PC-3 (cell line): ENCODE measurements at regions not wholly inside any gene's neighbourhood (a gene's known extent, or its start where the extent isn't known, plus 50 kb on each side); places are given as distances from the start of the nearest gene placed in this dataset.

Experiments
- ATAC-seq: fragments of 200-7000 bp; cut with Tn5 transposase; 2 replicates; pipeline ENCODE4 v1.9.1; 2020; ENCODE audit warnings: mild to moderate bottlenecking, moderate library complexity
- BruUV-seq: library from RNA; stranded (reverse); fragments of 400-500 nt; replicated peaks from 2 replicates; lab custom pipeline; 2021; lab: Mats Ljungman, UMichigan
- CTCF ChIA-PET: fragments of 300-600 bp; sonication (Branson Sonifier 250); formaldehyde crosslinking; loops from one replicate; lab custom pipeline; 2022; ENCODE audit warnings: antibody characterized with exemption; lab: Charles Lee
- POLR2A ChIA-PET: fragments of 300-600 bp; sonication (Branson Sonifier 250); formaldehyde crosslinking; loops from one replicate; lab custom pipeline; 2022; ENCODE audit warnings: antibody characterized with exemption; ENCODE audit not compliant: unreplicated experiment; lab: Charles Lee
- DNase-seq: peaks from one replicate; pipeline ENCODE4 v3.0.0-alpha.2; 2015
- H2AFZ ChIP-seq: fragments of 300-600 bp; sonication (generic); 2 replicates; pipeline ENCODE4 v1.6.0; 2016; ENCODE audit warnings: antibody characterized with exemption, low read length
- H3F3A ChIP-seq: fragments of 300-600 bp; sonication (generic); one replicate; pipeline ENCODE4 v1.6.0; 2017; ENCODE audit warnings: antibody characterized with exemption, low read length, control low read depth, mild to moderate bottlenecking; ENCODE audit not compliant: unreplicated experiment
- H3K27ac ChIP-seq: fragments of 300-600 bp; sonication (generic); 2 replicates; pipeline ENCODE4 v1.5.1; 2016; ENCODE audit warnings: mild to moderate bottlenecking, low read length
- H3K27me3 ChIP-seq: fragments of 300-600 bp; sonication (generic); 2 replicates; pipeline ENCODE4 v1.6.1; 2016; ENCODE audit warnings: low read length, mixed read lengths
- H3K36me3 ChIP-seq: fragments of 300-600 bp; sonication (generic); 2 replicates; pipeline ENCODE4 v1.6.1; 2016; ENCODE audit warnings: low read depth, mixed run types, low read length, mixed read lengths
- H3K4me1 ChIP-seq: fragments of 300-600 bp; sonication (generic); 2 replicates; pipeline ENCODE4 v1.5.1; 2016; ENCODE audit warnings: low read length; ENCODE audit not compliant: insufficient read depth
- H3K4me2 ChIP-seq: fragments of 300-600 bp; sonication (generic); 2 replicates; pipeline ENCODE4 v1.6.0; 2016; ENCODE audit warnings: low read length
- H3K4me3 ChIP-seq: fragments of 300-600 bp; sonication (generic); 2 replicates; pipeline ENCODE4 v1.5.1; 2016; ENCODE audit warnings: mild to moderate bottlenecking, low read length, mixed read lengths
- H3K79me2 ChIP-seq: fragments of 300-600 bp; sonication (generic); 2 replicates; pipeline ENCODE4 v1.6.1; 2017; ENCODE audit warnings: low read length, mixed read lengths
- H3K9ac ChIP-seq: fragments of 300-600 bp; sonication (generic); 2 replicates; pipeline ENCODE4 v1.6.0; 2016; ENCODE audit warnings: mild to moderate bottlenecking, low read length
- H3K9me2 ChIP-seq: fragments of 300-600 bp; sonication (generic); replicated peaks from 2 replicates; pipeline ENCODE4 v1.6.1; 2016; ENCODE audit warnings: mixed run types, low read length, mixed read lengths
- H3K9me3 ChIP-seq: fragments of 300-600 bp; sonication (generic); 2 replicates; pipeline ENCODE4 v1.6.1; 2016; ENCODE audit warnings: low read length, mixed read lengths
- H4K20me1 ChIP-seq: fragments of 300-600 bp; sonication (generic); 2 replicates; pipeline ENCODE4 v1.6.1; 2016; ENCODE audit warnings: low read length, mixed read lengths
- EZH2 ChIP-seq: fragments of 300-600 bp; sonication (generic); IDR thresholded peaks from one replicate; pipeline ENCODE4 v1.6.1; 2017; ENCODE audit warnings: antibody characterized with exemption, mild to moderate bottlenecking, low read length; ENCODE audit not compliant: unreplicated experiment
- EZH2phosphoT487 ChIP-seq: fragments of 300-600 bp; sonication (generic); IDR thresholded peaks from 2 replicates; pipeline ENCODE4 v1.6.1; 2018; ENCODE audit warnings: mild to moderate bottlenecking, antibody characterized with exemption, low read length, borderline replicate concordance
- intact Hi-C: fragments of 100-400 bp; cut with micrococcal nuclease; formaldehyde crosslinking; loops from 2 replicates; pipeline ENCODE4 v1.9.0; 2023
- TF ChIP-seq, protein P1 (sequence below): fragments of 300-600 bp; sonication (generic); conservative IDR thresholded peaks from 2 replicates; pipeline ENCODE4 v1.5.1; 2017; ENCODE audit warnings: antibody characterized with exemption, low read depth, mild to moderate bottlenecking, low read length

DNA sequence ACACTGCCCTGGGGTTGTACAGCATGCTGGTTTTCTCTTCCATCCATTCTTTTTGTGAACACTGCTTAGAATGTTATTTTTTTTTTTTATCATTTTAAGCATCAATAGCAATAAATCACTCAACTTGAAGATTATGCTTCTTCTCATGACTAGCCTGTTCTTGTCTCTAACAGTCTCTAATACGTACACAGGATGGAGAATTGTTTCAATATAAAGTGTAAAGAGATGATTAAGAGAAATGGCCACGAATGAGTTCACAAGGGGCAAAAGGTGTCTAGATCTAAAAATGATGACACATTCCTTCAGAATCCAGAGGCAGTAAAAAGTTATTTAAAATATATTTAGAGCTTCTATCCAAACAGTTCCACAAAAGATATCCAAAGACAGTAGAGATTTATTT is 390.2 kb downstream of the HDGFL1 start:
- no peaks in the 10 kb centered on the region for H3K9me3 ChIP-seq
- H2AFZ ChIP-seq, result no peak overlapping the region
- no peak overlapping the region for H3K27ac ChIP-seq
- ChIA-PET CTCF (no interaction called here), POLR2A (no interaction called here)
- no peaks in the 10 kb centered on the region for H3K36me3 ChIP-seq
- TF ChIP-seq, protein P1, sequence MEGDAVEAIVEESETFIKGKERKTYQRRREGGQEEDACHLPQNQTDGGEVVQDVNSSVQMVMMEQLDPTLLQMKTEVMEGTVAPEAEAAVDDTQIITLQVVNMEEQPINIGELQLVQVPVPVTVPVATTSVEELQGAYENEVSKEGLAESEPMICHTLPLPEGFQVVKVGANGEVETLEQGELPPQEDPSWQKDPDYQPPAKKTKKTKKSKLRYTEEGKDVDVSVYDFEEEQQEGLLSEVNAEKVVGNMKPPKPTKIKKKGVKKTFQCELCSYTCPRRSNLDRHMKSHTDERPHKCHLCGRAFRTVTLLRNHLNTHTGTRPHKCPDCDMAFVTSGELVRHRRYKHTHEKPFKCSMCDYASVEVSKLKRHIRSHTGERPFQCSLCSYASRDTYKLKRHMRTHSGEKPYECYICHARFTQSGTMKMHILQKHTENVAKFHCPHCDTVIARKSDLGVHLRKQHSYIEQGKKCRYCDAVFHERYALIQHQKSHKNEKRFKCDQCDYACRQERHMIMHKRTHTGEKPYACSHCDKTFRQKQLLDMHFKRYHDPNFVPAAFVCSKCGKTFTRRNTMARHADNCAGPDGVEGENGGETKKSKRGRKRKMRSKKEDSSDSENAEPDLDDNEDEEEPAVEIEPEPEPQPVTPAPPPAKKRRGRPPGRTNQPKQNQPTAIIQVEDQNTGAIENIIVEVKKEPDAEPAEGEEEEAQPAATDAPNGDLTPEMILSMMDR, result no peak
- TF ChIP-seq EZH2phosphoT487, result no peak
- no peak for TF ChIP-seq EZH2
- no TSS peak for BruUV-seq
- no peaks in the 10 kb centered on the region for H4K20me1 ChIP-seq
- no peaks in the 10 kb centered on the region for H3K9me2 ChIP-seq
- no peaks in the 10 kb centered on the region; the same call in 1 of the 2 replicates for H3K4me1 ChIP-seq
- no peak overlapping the region for H3K9ac ChIP-seq
- no peaks in the 10 kb centered on the region for H3F3A ChIP-seq
- no peak for ATAC-seq
- no peak overlapping the region for H3K4me3 ChIP-seq
- intact Hi-C loops, result loop anchor here (10.0 kb wide), 1 partner anchor 215 kb away; no protein-coding TSS in a partner anchor
- no peaks in the 10 kb centered on the region for H3K79me2 ChIP-seq
- H3K27me3 ChIP-seq, result no peaks in the 10 kb centered on the region
- H3K4me2 ChIP-seq, result no peak overlapping the region
- no peak for DNase-seq

- H4K20me1 ChIP-seq, result no peaks in the 10 kb centered on the region
- no peak for TF ChIP-seq EZH2phosphoT487
- H3K4me2 ChIP-seq, result no peak overlapping the region
- no peak overlapping the region for H3K4me3 ChIP-seq
- H3K79me2 ChIP-seq, result no peaks in the 10 kb centered on the region
- H3F3A ChIP-seq, result no peaks in the 10 kb centered on the region
- no peaks in the 10 kb centered on the region for H3K27me3 ChIP-seq
- POLR2A ChIA-PET, result no interaction called here
- no peak for DNase-seq
- CTCF ChIA-PET, result no interaction called here
- intact Hi-C loops, result no loop called here
- no TSS peak for BruUV-seq
- no peaks in the 10 kb centered on the region for H3K9me2 ChIP-seq
- no peak overlapping the region for H3K27ac ChIP-seq
- no peaks in the 10 kb centered on the region for H3K9me3 ChIP-seq
- ATAC-seq, result no peak
- H3K36me3 ChIP-seq, result no peaks in the 10 kb centered on the region
- H3K4me1 ChIP-seq, result no peaks in the 10 kb centered on the region
- no peak overlapping the region for H3K9ac ChIP-seq
- no peak overlapping the region for H2AFZ ChIP-seq
Measured at GRCh38 chr6:22964334-22964733, 395.0 kb downstream of the HDGFL1 start.

GRCh38 chr6:22965889-22966288 is 396.5 kb downstream of the HDGFL1 start:
- intact Hi-C loops, result no loop called here
- DNase-seq, result no peak
- H3K27ac ChIP-seq, result no peak overlapping the region
- H2AFZ ChIP-seq, result no peak overlapping the region
- H3K9me3 ChIP-seq, result no peaks in the 10 kb centered on the region
- no peaks in the 10 kb centered on the region for H3K4me1 ChIP-seq
- no peaks in the 10 kb centered on the region for H3K36me3 ChIP-seq
- no peak overlapping the region for H3K9ac ChIP-seq
- TF ChIP-seq, protein P1, result no peak
- no peak for TF ChIP-seq EZH2
- TF ChIP-seq EZH2phosphoT487, result no peak
- no peaks in the 10 kb centered on the region for H3K79me2 ChIP-seq
- H3K4me3 ChIP-seq, result no peak overlapping the region
- H3K27me3 ChIP-seq, result no peaks in the 10 kb centered on the region
- no peaks in the 10 kb centered on the region for H3F3A ChIP-seq
- H3K4me2 ChIP-seq, result no peak overlapping the region
- H3K9me2 ChIP-seq, result no peaks in the 10 kb centered on the region
- no peaks in the 10 kb centered on the region for H4K20me1 ChIP-seq
- BruUV-seq, result no TSS peak
- no peak for ATAC-seq
- CTCF ChIA-PET, result no interaction called here
- POLR2A ChIA-PET, result no interaction called here
